AG10803 (cell line): ENCODE measurements at regions not wholly inside any gene's neighbourhood (a gene's known extent, or its start where the extent isn't known, plus 50 kb on each side); places are given as distances from the start of the nearest gene placed in this dataset.
"Not testable (repeated sequence)": the region's sequence is repeated elsewhere in the genome, so short reads cannot be mapped to it uniquely, and the experiment has no call there.

Source experiments
- DNase-seq: peaks from one replicate; pipeline ENCODE4 v3.0.0; 2010; ENCODE audit warnings: low read depth
- H3K4me3 ChIP-seq: 2 replicates; pipeline ENCODE4 v1.5.1; 2011; ENCODE audit warnings: mild to moderate bottlenecking, low read length, control low read depth
- TF ChIP-seq, protein P1 (sequence below): conservative IDR thresholded peaks from 2 replicates; pipeline ENCODE4 v1.5.1; 2011; ENCODE audit warnings: mild to moderate bottlenecking, low read length, control low read depth, inconsistent platforms

GRCh38 chr1:189103956-189104355 is 1373.7 kb downstream of the BRINP3 start:
- no peak for DNase-seq
- TF ChIP-seq, protein P1, sequence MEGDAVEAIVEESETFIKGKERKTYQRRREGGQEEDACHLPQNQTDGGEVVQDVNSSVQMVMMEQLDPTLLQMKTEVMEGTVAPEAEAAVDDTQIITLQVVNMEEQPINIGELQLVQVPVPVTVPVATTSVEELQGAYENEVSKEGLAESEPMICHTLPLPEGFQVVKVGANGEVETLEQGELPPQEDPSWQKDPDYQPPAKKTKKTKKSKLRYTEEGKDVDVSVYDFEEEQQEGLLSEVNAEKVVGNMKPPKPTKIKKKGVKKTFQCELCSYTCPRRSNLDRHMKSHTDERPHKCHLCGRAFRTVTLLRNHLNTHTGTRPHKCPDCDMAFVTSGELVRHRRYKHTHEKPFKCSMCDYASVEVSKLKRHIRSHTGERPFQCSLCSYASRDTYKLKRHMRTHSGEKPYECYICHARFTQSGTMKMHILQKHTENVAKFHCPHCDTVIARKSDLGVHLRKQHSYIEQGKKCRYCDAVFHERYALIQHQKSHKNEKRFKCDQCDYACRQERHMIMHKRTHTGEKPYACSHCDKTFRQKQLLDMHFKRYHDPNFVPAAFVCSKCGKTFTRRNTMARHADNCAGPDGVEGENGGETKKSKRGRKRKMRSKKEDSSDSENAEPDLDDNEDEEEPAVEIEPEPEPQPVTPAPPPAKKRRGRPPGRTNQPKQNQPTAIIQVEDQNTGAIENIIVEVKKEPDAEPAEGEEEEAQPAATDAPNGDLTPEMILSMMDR, result no peak
- no peak overlapping the region for H3K4me3 ChIP-seq

DNA sequence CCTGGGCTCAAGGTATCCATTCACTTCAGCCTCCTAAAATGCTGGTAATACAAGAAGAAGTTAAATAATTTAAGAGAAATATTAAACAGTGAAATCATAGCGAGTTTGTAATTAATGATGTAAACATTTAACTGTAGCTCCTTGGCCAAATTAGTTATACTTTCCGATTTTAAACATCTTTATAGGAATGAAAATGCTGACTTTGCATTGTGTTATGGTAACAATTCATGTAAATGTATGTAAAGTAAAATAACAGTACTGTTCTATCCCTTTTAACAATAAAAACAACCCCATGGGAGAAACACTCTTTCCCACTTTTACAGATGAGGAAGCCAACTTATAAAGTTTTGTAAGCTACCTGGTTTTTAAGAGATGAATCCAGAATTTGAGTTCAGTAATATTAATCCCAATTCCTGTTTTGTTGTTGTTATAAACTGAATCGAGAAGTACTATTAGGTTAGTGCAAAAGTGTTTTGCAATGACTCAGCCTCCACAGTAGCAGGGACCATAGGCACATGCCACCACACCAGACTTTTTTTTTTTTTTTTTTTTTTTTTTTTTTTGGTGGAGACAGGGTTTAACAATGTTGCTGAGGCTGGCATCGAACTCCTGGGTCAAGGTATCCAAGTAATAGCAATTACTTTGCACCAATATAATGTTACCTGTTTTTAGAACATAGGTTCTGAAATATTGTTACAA is 1360.4 kb downstream of the BRINP3 start:
- no peak overlapping the region for H3K4me3 ChIP-seq
- no peak for DNase-seq
- TF ChIP-seq, protein P1, result no peak

DNA sequence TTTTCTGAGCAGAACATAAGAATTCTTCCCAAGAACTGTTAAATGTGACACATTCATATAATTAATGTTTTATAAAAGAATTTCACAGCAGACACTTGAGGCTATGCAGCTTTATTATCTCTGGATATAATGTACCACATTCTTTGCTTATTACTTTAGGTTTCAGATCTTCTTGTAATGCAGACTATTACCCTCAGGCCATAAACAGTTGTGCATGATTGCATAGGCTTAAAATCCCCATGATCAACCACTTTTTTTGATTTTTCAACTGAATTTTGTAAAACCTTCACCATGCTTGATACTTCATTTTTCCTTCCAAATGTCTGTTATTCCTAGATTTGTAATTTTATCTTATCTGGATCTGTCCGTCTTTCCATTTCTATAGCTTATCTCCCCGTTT is 1355.7 kb downstream of the BRINP3 start:
- TF ChIP-seq, protein P1, result no peak
- DNase-seq, result no peak
- no peak overlapping the region for H3K4me3 ChIP-seq

DNA sequence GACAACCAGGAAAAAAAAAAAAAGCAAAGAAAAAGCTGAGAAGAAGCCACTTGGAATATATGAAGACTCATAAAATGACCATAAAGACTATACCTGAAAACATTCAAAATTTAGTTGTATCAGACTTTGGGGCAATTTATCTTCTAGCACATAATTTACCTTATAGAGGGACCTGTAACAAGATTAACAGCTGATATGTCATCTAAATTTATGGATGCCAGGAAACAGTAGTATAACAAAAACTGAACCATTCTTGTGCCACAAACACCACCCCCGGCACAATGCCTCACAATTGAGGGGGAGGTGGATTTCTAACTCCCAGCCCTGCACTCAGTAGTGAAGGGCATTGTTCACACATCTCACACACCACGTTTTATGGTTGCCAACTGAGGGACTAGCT is 1352.0 kb downstream of the BRINP3 start:
- H3K4me3 ChIP-seq, result no peak overlapping the region
- TF ChIP-seq, protein P1, result no peak
- no peak for DNase-seq

- DNase-seq, result no peak
- TF ChIP-seq, protein P1, result no peak
- no peak overlapping the region for H3K4me3 ChIP-seq
These were observed 1346.1 kb downstream of the BRINP3 start for GRCh38 chr1:189131576-189131975.

DNA sequence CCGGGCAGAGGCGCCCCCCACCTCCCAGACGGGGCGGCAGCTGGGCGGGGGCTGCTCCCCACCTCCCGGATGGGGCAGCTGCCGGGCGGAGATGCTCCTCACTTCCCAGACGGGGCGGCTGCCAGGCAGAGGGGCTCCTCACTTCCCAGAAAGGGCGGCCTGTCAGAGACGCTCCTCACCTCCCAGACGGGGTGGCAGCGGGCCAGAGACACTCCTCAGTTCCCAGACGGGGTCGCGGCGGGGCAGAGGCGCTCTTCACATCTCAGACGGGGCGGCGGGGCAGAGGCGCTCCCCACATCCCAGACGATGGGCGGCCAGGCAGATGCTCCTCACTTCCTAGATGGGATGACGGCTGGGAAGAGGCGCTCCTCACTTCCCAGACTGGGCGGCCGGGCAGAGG is 1337.9 kb downstream of the BRINP3 start:
- not testable (repeated sequence) for H3K4me3 ChIP-seq, DNase-seq

GRCh38 chr1:189141056-189141455 is 1336.6 kb downstream of the BRINP3 start:
- TF ChIP-seq, protein P1, result no peak
- DNase-seq, result no peak
- H3K4me3 ChIP-seq, result no peak overlapping the region
